ENCODE measurements at regions not wholly inside any gene's neighbourhood (a gene's known extent, or its start where the extent isn't known, plus 50 kb on each side); places are given as distances from the start of the nearest gene placed in this dataset.

GRCh38 chr2:37507703-37508102 lies 163.3 kb downstream of the QPCT start:
- no peak for DNase-seq (ENCODE audit: extremely low read depth in 1 of 4, low spot score in 3 of 4)
- Histone ChIP-seq H3K27ac (ENCODE audit: extremely low read depth, low read depth, low read length) (no peak overlapping the region), H2AFZ (ENCODE audit: low read depth, low read length) (no peak overlapping the region), H4K20me1 (replicated peaks; ENCODE audit: control insufficient read depth, insufficient read depth, low read length) (no peaks in the 10 kb centered on the region), H3K9me3 (replicated peaks; ENCODE audit: control insufficient read depth, insufficient read depth, low read depth, low read length) (no peaks in the 10 kb centered on the region), H3K4me1 (replicated peaks in 1 of 2; ENCODE audit: control insufficient read depth in 2 of 2, insufficient read depth in 2 of 2, low read length in 2 of 2) (no peaks in the 10 kb centered on the region; a peak in 1 of 5 replicates), H3K79me2 (ENCODE audit: control insufficient read depth, insufficient read depth, low read length) (no peaks in the 10 kb centered on the region), H3K27me3 (ENCODE audit: control insufficient read depth in 2 of 2, insufficient read depth in 2 of 2, low read length in 2 of 2) (peaks cover 0 to 6% of the 10 kb centered on the region in 2 experiments; a peak in 2 of 5 replicates), H3K4me3 (no peak overlapping the region), H3K9ac (ENCODE audit: insufficient read depth in 1 of 2, low read depth in 2 of 2, low read length in 2 of 2) (no peak overlapping the region), H3K36me3 (ENCODE audit: control insufficient read depth, insufficient read depth, low read length) (no peaks in the 10 kb centered on the region), H3K4me2 (ENCODE audit: insufficient read depth, low read length) (no peak overlapping the region), H3K9me1 (ENCODE audit: control insufficient read depth, insufficient read depth, low read length) (no peaks in the 10 kb centered on the region)
- no TSS peak for BruUV-seq (replicated peaks)
- intact Hi-C loops (cut with micrococcal nuclease), result no loop called here
- ATAC-seq, result no peak
- in situ Hi-C loops (cut with MboI), result no loop called here
- ChIA-PET CTCF (ENCODE audit: low intra/inter-chr PET ratio) (no interaction called here), POLR2A (interaction anchor here (1.1 kb wide), 1 partner anchor 55 kb away, joined by 3 read pairs; no protein-coding TSS in a partner anchor)
- 11% methylated on average over 6 of the region's 6 CpGs for WGBS (ENCODE audit: insufficient coverage, low coverage, missing lambda C conversion rate)
- FAIRE-seq, result no peak
- TF ChIP-seq ETV1 (tag; conservative IDR thresholded peaks at IDR 0.05; ENCODE audit: low read depth) (no peak), ZEB2 (IDR thresholded peaks at IDR 0.05) (no peak), ZNF384 (IDR thresholded peaks at IDR 0.05; ENCODE audit: low read depth, low read length) (no peak), ZNF639 (CRISPR knock-in tag; conservative IDR thresholded peaks at IDR 0.05 in 1 of 2, IDR thresholded peaks at IDR 0.05 in 1 of 2) (no peak), ZFP1 (CRISPR knock-in tag; IDR thresholded peaks at IDR 0.05) (no peak), HOXB6 (CRISPR knock-in tag; IDR thresholded peaks at IDR 0.05; ENCODE audit: borderline replicate concordance) (no peak), SIX5 (IDR thresholded peaks at IDR 0.05; ENCODE audit: borderline replicate concordance in 1 of 2, insufficient read depth in 1 of 2, low read depth in 1 of 2, low read length in 2 of 2) (no peak), PHB2 (IDR thresholded peaks at IDR 0.05; ENCODE audit: low read depth) (no peak), ZFX (CRISPR knock-in tag; IDR thresholded peaks at IDR 0.05) (no peak), CCNT2 (IDR thresholded peaks at IDR 0.05; ENCODE audit: borderline replicate concordance, extremely low read depth, insufficient read length, low read depth, low read length) (no peak), ZNF644 (tag; IDR thresholded peaks at IDR 0.05; ENCODE audit: low read depth) (no peak), CBX2 (IDR thresholded peaks at IDR 0.05; ENCODE audit: insufficient read depth, low read length, poor library complexity, severe bottlenecking) (no peak)
- TF ChIP-seq, protein P1, sequence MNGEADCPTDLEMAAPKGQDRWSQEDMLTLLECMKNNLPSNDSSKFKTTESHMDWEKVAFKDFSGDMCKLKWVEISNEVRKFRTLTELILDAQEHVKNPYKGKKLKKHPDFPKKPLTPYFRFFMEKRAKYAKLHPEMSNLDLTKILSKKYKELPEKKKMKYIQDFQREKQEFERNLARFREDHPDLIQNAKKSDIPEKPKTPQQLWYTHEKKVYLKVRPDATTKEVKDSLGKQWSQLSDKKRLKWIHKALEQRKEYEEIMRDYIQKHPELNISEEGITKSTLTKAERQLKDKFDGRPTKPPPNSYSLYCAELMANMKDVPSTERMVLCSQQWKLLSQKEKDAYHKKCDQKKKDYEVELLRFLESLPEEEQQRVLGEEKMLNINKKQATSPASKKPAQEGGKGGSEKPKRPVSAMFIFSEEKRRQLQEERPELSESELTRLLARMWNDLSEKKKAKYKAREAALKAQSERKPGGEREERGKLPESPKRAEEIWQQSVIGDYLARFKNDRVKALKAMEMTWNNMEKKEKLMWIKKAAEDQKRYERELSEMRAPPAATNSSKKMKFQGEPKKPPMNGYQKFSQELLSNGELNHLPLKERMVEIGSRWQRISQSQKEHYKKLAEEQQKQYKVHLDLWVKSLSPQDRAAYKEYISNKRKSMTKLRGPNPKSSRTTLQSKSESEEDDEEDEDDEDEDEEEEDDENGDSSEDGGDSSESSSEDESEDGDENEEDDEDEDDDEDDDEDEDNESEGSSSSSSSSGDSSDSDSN (IDR thresholded peaks at IDR 0.05; ENCODE audit: borderline replicate concordance in 1 of 2, low read depth in 2 of 2, low read length in 2 of 2), result no peak
- TF ChIP-seq, protein P2, sequence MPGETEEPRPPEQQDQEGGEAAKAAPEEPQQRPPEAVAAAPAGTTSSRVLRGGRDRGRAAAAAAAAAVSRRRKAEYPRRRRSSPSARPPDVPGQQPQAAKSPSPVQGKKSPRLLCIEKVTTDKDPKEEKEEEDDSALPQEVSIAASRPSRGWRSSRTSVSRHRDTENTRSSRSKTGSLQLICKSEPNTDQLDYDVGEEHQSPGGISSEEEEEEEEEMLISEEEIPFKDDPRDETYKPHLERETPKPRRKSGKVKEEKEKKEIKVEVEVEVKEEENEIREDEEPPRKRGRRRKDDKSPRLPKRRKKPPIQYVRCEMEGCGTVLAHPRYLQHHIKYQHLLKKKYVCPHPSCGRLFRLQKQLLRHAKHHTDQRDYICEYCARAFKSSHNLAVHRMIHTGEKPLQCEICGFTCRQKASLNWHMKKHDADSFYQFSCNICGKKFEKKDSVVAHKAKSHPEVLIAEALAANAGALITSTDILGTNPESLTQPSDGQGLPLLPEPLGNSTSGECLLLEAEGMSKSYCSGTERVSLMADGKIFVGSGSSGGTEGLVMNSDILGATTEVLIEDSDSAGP (CRISPR knock-in tag; IDR thresholded peaks at IDR 0.05), result no peak
- TF ChIP-seq, protein P3, sequence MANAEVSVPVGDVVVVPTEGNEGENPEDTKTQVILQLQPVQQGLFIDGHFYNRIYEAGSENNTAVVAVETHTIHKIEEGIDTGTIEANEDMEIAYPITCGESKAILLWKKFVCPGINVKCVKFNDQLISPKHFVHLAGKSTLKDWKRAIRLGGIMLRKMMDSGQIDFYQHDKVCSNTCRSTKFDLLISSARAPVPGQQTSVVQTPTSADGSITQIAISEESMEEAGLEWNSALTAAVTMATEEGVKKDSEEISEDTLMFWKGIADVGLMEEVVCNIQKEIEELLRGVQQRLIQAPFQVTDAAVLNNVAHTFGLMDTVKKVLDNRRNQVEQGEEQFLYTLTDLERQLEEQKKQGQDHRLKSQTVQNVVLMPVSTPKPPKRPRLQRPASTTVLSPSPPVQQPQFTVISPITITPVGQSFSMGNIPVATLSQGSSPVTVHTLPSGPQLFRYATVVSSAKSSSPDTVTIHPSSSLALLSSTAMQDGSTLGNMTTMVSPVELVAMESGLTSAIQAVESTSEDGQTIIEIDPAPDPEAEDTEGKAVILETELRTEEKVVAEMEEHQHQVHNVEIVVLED (CRISPR knock-in tag; IDR thresholded peaks at IDR 0.05), result no peak

Measured in K562 (cell line).